ENCODE measurements at regions not wholly inside any gene's neighbourhood (a gene's known extent, or its start where the extent isn't known, plus 50 kb on each side); places are given as distances from the start of the nearest gene placed in this dataset.
"Not testable (repeated sequence)": the region's sequence is repeated elsewhere in the genome, so short reads cannot be mapped to it uniquely, and the experiment has no call there.

DNA sequence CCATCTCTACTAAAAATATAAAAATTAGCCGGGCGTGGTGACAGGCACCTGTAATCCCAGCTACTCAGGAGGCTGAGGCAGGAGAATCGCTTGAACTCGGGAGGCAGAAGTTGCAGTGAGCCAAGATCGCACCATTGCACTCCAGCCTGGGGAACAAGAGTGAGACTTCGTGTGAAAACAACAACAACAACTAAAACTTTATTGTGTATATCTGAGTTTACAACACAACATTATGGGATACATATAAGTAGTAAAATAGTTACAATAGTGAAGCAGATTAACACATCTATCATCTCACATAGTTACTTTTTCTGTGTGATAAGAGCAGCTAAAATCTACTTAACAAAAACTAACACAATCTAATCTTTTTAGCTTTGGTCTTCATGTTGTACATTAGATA lies 132.4 kb upstream of the KLF6 start:
- TF ChIP-seq, protein P1, sequence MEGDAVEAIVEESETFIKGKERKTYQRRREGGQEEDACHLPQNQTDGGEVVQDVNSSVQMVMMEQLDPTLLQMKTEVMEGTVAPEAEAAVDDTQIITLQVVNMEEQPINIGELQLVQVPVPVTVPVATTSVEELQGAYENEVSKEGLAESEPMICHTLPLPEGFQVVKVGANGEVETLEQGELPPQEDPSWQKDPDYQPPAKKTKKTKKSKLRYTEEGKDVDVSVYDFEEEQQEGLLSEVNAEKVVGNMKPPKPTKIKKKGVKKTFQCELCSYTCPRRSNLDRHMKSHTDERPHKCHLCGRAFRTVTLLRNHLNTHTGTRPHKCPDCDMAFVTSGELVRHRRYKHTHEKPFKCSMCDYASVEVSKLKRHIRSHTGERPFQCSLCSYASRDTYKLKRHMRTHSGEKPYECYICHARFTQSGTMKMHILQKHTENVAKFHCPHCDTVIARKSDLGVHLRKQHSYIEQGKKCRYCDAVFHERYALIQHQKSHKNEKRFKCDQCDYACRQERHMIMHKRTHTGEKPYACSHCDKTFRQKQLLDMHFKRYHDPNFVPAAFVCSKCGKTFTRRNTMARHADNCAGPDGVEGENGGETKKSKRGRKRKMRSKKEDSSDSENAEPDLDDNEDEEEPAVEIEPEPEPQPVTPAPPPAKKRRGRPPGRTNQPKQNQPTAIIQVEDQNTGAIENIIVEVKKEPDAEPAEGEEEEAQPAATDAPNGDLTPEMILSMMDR (IDR thresholded peaks at IDR 0.05): not testable (repeated sequence)
- not testable (repeated sequence) for TF ChIP-seq ZNF416 (CRISPR knock-in tag; IDR thresholded peaks at IDR 0.05); ZNF232 (CRISPR knock-in tag; IDR thresholded peaks at IDR 0.05); NFATC4 (CRISPR knock-in tag; IDR thresholded peaks at IDR 0.05); TCF7 (CRISPR knock-in tag; IDR thresholded peaks at IDR 0.05; ENCODE audit: low read depth)
- TF ChIP-seq, protein P2, sequence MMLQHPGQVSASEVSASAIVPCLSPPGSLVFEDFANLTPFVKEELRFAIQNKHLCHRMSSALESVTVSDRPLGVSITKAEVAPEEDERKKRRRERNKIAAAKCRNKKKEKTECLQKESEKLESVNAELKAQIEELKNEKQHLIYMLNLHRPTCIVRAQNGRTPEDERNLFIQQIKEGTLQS (CRISPR knock-in tag; conservative IDR thresholded peaks at IDR 0.05): not testable (repeated sequence)
- TF ChIP-seq, protein P3, sequence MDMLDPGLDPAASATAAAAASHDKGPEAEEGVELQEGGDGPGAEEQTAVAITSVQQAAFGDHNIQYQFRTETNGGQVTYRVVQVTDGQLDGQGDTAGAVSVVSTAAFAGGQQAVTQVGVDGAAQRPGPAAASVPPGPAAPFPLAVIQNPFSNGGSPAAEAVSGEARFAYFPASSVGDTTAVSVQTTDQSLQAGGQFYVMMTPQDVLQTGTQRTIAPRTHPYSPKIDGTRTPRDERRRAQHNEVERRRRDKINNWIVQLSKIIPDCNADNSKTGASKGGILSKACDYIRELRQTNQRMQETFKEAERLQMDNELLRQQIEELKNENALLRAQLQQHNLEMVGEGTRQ (CRISPR knock-in tag; IDR thresholded peaks at IDR 0.05): not testable (repeated sequence)
- TF ChIP-seq, protein P4, sequence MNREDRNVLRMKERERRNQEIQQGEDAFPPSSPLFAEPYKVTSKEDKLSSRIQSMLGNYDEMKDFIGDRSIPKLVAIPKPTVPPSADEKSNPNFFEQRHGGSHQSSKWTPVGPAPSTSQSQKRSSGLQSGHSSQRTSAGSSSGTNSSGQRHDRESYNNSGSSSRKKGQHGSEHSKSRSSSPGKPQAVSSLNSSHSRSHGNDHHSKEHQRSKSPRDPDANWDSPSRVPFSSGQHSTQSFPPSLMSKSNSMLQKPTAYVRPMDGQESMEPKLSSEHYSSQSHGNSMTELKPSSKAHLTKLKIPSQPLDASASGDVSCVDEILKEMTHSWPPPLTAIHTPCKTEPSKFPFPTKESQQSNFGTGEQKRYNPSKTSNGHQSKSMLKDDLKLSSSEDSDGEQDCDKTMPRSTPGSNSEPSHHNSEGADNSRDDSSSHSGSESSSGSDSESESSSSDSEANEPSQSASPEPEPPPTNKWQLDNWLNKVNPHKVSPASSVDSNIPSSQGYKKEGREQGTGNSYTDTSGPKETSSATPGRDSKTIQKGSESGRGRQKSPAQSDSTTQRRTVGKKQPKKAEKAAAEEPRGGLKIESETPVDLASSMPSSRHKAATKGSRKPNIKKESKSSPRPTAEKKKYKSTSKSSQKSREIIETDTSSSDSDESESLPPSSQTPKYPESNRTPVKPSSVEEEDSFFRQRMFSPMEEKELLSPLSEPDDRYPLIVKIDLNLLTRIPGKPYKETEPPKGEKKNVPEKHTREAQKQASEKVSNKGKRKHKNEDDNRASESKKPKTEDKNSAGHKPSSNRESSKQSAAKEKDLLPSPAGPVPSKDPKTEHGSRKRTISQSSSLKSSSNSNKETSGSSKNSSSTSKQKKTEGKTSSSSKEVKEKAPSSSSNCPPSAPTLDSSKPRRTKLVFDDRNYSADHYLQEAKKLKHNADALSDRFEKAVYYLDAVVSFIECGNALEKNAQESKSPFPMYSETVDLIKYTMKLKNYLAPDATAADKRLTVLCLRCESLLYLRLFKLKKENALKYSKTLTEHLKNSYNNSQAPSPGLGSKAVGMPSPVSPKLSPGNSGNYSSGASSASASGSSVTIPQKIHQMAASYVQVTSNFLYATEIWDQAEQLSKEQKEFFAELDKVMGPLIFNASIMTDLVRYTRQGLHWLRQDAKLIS (CRISPR knock-in tag; IDR thresholded peaks at IDR 0.05; ENCODE audit: borderline replicate concordance): not testable (repeated sequence)
